GM19324 (cell line): ENCODE measurements at regions not wholly inside any gene's neighbourhood (a gene's known extent, or its start where the extent isn't known, plus 50 kb on each side); places are given as distances from the start of the nearest gene placed in this dataset.
"Not testable (repeated sequence)": the region's sequence is repeated elsewhere in the genome, so short reads cannot be mapped to it uniquely, and the experiment has no call there.

ENCODE experiments used
- ATAC-seq: cut with Tn5 transposase; IDR thresholded peaks from one replicate; pipeline ENCODE4 v1.9.1; 2021; ENCODE audit warnings: mild to moderate bottlenecking, moderate library complexity; ENCODE audit not compliant: unreplicated experiment, low FRiP score

- no peak for ATAC-seq
Measured at GRCh38 chr1:198809247-198809646, 170.4 kb downstream of the PTPRC start.

GRCh38 chr1:198811449-198811848 lies 172.6 kb downstream of the PTPRC start:
- ATAC-seq: no peak

GRCh38 chr1:198823626-198824025 lies 184.8 kb downstream of the PTPRC start:
- ATAC-seq: no peak

GRCh38 chr1:198825254-198825653 lies 186.4 kb downstream of the PTPRC start:
- ATAC-seq: no peak

GRCh38 chr1:198829356-198829755 lies 190.5 kb downstream of the PTPRC start:
- no peak for ATAC-seq

- no peak for ATAC-seq
Measured at GRCh38 chr1:198829944-198830343, 191.1 kb downstream of the PTPRC start.

GRCh38 chr1:198830412-198830811 lies 191.6 kb downstream of the PTPRC start:
- no peak for ATAC-seq

GRCh38 chr1:198833706-198834503 lies 195.1 kb downstream of the PTPRC start:
- ATAC-seq: no peak

GRCh38 chr1:198837278-198838021 lies 198.6 kb downstream of the PTPRC start:
- ATAC-seq: no peak

- no peak for ATAC-seq
Measured at GRCh38 chr1:198838022-198838342, 199.1 kb downstream of the PTPRC start.

GRCh38 chr1:198841477-198841876 lies 202.6 kb downstream of the PTPRC start:
- no peak for ATAC-seq

GRCh38 chr1:198842686-198843085 lies 203.8 kb downstream of the PTPRC start:
- no peak for ATAC-seq

- ATAC-seq: no peak
Measured at GRCh38 chr1:198845271-198845670, 206.4 kb downstream of the PTPRC start.

- no peak for ATAC-seq
Measured at GRCh38 chr1:198845851-198846250, 207.0 kb downstream of the PTPRC start.

- no peak for ATAC-seq
Measured at GRCh38 chr1:198846556-198846955, 207.7 kb downstream of the PTPRC start.

GRCh38 chr1:198848206-198848605 lies 209.4 kb downstream of the PTPRC start:
- no peak for ATAC-seq

GRCh38 chr1:198848649-198849048 lies 209.8 kb downstream of the PTPRC start:
- ATAC-seq: no peak

- ATAC-seq: no peak
Measured at GRCh38 chr1:198849093-198849492, 210.3 kb downstream of the PTPRC start.

- ATAC-seq: no peak
Measured at GRCh38 chr1:198850196-198850595, 211.4 kb downstream of the PTPRC start.

- ATAC-seq: not testable (repeated sequence)
Measured at GRCh38 chr1:198850966-198851365, 212.1 kb downstream of the PTPRC start.

- no peak for ATAC-seq
Measured at GRCh38 chr1:198856601-198857000, 217.8 kb downstream of the PTPRC start.

GRCh38 chr1:198858033-198858432 lies 219.2 kb downstream of the PTPRC start:
- no peak for ATAC-seq
